K562 (cell line): ENCODE measurements at regions not wholly inside any gene's neighbourhood (a gene's known extent, or its start where the extent isn't known, plus 50 kb on each side); places are given as distances from the start of the nearest gene placed in this dataset.

Source experiments
- ATAC-seq: fragments of 200-7000 bp; cut with Tn5 transposase; 3 replicates; pipeline ENCODE4 v1.9.1; 2020; ENCODE audit warnings: moderate library complexity
- BruUV-seq: library from RNA; stranded (reverse); fragments of 400-500 nt; replicated peaks from 2 replicates; lab custom pipeline; 2021; lab: Mats Ljungman, UMichigan
- CTCF ChIA-PET: fragments of 300-600 bp; formaldehyde crosslinking; extraction: SDS; loops from one replicate; lab custom pipeline; 2021; ENCODE audit warnings: low intra/inter-chr PET ratio; lab: Yijun Ruan, JAX
- POLR2A ChIA-PET: fragments of 300-600, 350-650 bp; sonication (Branson Sonifier 250); formaldehyde crosslinking; extraction: SDS; loops from one replicate; lab custom pipeline; 2021; ENCODE audit warnings: antibody characterized with exemption, inconsistent platforms; lab: Yijun Ruan, JAX
- DNase-seq, 4 experiments: peaks; one replicate each; pipeline versions ENCODE4 v3.0.0 to v3.0.0-alpha.2; 2011 to 2018; ENCODE audit warnings: low spot score in 3 of 4, mixed read lengths in 3 of 4; ENCODE audit errors: extremely low read depth in 1 of 4
- FAIRE-seq: peaks from 2 replicates; lab custom pipeline; 2011; peaks lifted over from hg19 to GRCh38; lab: Jason Lieb, UNC
- H2AFZ ChIP-seq: 2 replicates; pipeline ENCODE4 v1.6.0; 2011; ENCODE audit warnings: low read depth, low read length, control low read depth, inconsistent platforms
- H3K27ac ChIP-seq: fragments of 200-600 bp; 3 replicates; pipeline ENCODE4 v1.8.0; 2011; ENCODE audit warnings: low read depth, mild to moderate bottlenecking, control low read depth, inconsistent platforms, low read length, moderate library complexity, mixed read lengths; ENCODE audit errors: extremely low read depth
- H3K27me3 ChIP-seq, 2 experiments: fragments of 300-600 bp in 1 of 2; 2 replicates in 1 of 2; 3 replicates in 1 of 2; pipeline versions ENCODE4 v1.6.0 to v1.8.0; 2011; ENCODE audit warnings: inconsistent platforms in 2 of 2, low read length in 2 of 2, mild to moderate bottlenecking in 1 of 2, mixed read lengths in 1 of 2, moderate library complexity in 1 of 2; ENCODE audit not compliant: control insufficient read depth in 2 of 2, insufficient read depth in 2 of 2
- H3K36me3 ChIP-seq: fragments of 300-600 bp; 3 replicates; pipeline ENCODE4 v1.8.0; 2011; ENCODE audit warnings: mild to moderate bottlenecking, low read length, inconsistent platforms; ENCODE audit not compliant: control insufficient read depth, insufficient read depth
- H3K4me1 ChIP-seq, 2 experiments: fragments of 200-600 bp in 1 of 2; replicated peaks in 1 of 2; 2 replicates in 1 of 2; 3 replicates in 1 of 2; pipeline versions ENCODE4 v1.5.1 to v1.8.0; 2011; ENCODE audit warnings: inconsistent platforms in 2 of 2, low read length in 2 of 2, mild to moderate bottlenecking in 1 of 2, mixed read lengths in 1 of 2, moderate library complexity in 1 of 2; ENCODE audit not compliant: control insufficient read depth in 2 of 2, insufficient read depth in 2 of 2
- H3K4me2 ChIP-seq: 2 replicates; pipeline ENCODE4 v1.6.1; 2011; ENCODE audit warnings: low read length, control low read depth, inconsistent platforms, mixed read lengths; ENCODE audit not compliant: insufficient read depth
- H3K4me3 ChIP-seq: fragments of 200-600 bp; sonication (generic), shearing (Covaris generic); 2 replicates; pipeline ENCODE4 v1.5.1; 2016; ENCODE audit warnings: control low read depth, inconsistent platforms
- H3K79me2 ChIP-seq: fragments of 200-600 bp; 3 replicates; pipeline ENCODE4 v1.8.0; 2011; ENCODE audit warnings: low read length, inconsistent platforms; ENCODE audit not compliant: control insufficient read depth, insufficient read depth
- H3K9ac ChIP-seq, 2 experiments: 2 replicates each; pipeline versions ENCODE4 v1.6.0 to v1.6.1; 2011; ENCODE audit warnings: low read depth in 2 of 2, low read length in 2 of 2, control low read depth in 1 of 2, inconsistent platforms in 1 of 2, mild to moderate bottlenecking in 1 of 2, mixed read lengths in 1 of 2; ENCODE audit not compliant: insufficient read depth in 1 of 2
- H3K9me1 ChIP-seq: one replicate; pipeline ENCODE4 v1.6.0; 2011; ENCODE audit warnings: inconsistent platforms, mild to moderate bottlenecking, low read length, moderate library complexity; ENCODE audit not compliant: control insufficient read depth, insufficient read depth
- H3K9me3 ChIP-seq: replicated peaks from 2 replicates; pipeline ENCODE4 v1.5.1; 2011; ENCODE audit warnings: low read depth, low read length, inconsistent platforms; ENCODE audit not compliant: control insufficient read depth, insufficient read depth
- H4K20me1 ChIP-seq: replicated peaks from 2 replicates; pipeline ENCODE4 v1.6.1; 2011; ENCODE audit warnings: low read length, inconsistent platforms, mixed read lengths; ENCODE audit not compliant: control insufficient read depth, insufficient read depth
- BCOR ChIP-seq: fragments of 450-650 bp; IDR thresholded peaks from 2 replicates; pipeline ENCODE4 v1.6.1; 2016
- CEBPG ChIP-seq, 3 experiments: fragments of 200-800 bp in 1 of 3; sonication (Bioruptor generic) in 1 of 3; sonication (generic) in 1 of 3; formaldehyde crosslinking in 1 of 3; IDR thresholded peaks in 2 of 3; conservative IDR thresholded peaks in 1 of 3; 2 replicates each; pipeline versions ENCODE4 v1.6.1 to v1.8.0; 2016 to 2022; ENCODE audit warnings: missing compliant biosample characterization in 2 of 3, missing genetic modification characterization in 2 of 3, mild to moderate bottlenecking in 1 of 3, missing genetic modification reagents in 1 of 3
- EP300 ChIP-seq: IDR thresholded peaks from 2 replicates; pipeline ENCODE4 v1.6.1; 2012; ENCODE audit warnings: low read length, improper control_type of control experiment
- GATA2 ChIP-seq: sonication (generic); formaldehyde crosslinking; IDR thresholded peaks from 2 replicates; pipeline ENCODE4 v1.4.0; 2020; ENCODE audit warnings: mild to moderate bottlenecking, missing genetic modification reagents
- JUND ChIP-seq, 2 experiments: IDR thresholded peaks; 2 replicates in 1 of 2; 3 replicates in 1 of 2; pipeline ENCODE4 v1.6.1; 2011; ENCODE audit warnings: borderline replicate concordance in 2 of 2, low read depth in 2 of 2, low read length in 2 of 2, improper control_type of control experiment in 1 of 2, missing biosample characterization in 1 of 2, missing genetic modification characterization in 1 of 2, missing genetic modification reagents in 1 of 2
- KAT8 ChIP-seq: fragments of 450-650 bp; IDR thresholded peaks from 2 replicates; pipeline ENCODE4 v1.6.1; 2016; ENCODE audit warnings: low read depth, mild to moderate bottlenecking
- KLF6 ChIP-seq: fragments of 250-450 bp; sonication (Bioruptor Pico); IDR thresholded peaks from 2 replicates; pipeline ENCODE4 v1.4.0; 2020; ENCODE audit warnings: mild to moderate bottlenecking, moderate library complexity, borderline replicate concordance
- MEF2A ChIP-seq: IDR thresholded peaks from 2 replicates; pipeline ENCODE4 v1.6.1; 2011; ENCODE audit warnings: low read depth, mild to moderate bottlenecking, low read length, moderate library complexity; ENCODE audit not compliant: control insufficient read depth
- MXI1 ChIP-seq: IDR thresholded peaks from 2 replicates; pipeline ENCODE4 v1.6.1; 2011; ENCODE audit warnings: low read depth, mild to moderate bottlenecking, improper control_type of control experiment, low read length
- MYBL2 ChIP-seq, 2 experiments: fragments of 450-650 bp in 1 of 2; sonication (generic) in 1 of 2; formaldehyde crosslinking in 1 of 2; IDR thresholded peaks; 2 replicates each; pipeline versions ENCODE4 v1.6.1 to v1.8.1; 2017 to 2022; ENCODE audit warnings: borderline replicate concordance in 1 of 2, inconsistent platforms in 1 of 2, low read depth in 1 of 2, mild to moderate bottlenecking in 1 of 2, missing genetic modification reagents in 1 of 2, moderate library complexity in 1 of 2
- NR2C1 ChIP-seq, 2 experiments: fragments of 450-650 bp; IDR thresholded peaks; 2 replicates each; pipeline ENCODE4 v1.6.1; 2017; ENCODE audit warnings: mild to moderate bottlenecking in 2 of 2, antibody characterized with exemption in 1 of 2, inconsistent platforms in 1 of 2, missing compliant biosample characterization in 1 of 2, missing genetic modification characterization in 1 of 2
- PATZ1 ChIP-seq: fragments of 250-450 bp; sonication (Bioruptor Pico); IDR thresholded peaks from 2 replicates; pipeline ENCODE4 v1.5.0; 2020; ENCODE audit warnings: mild to moderate bottlenecking, borderline replicate concordance
- PHF21A ChIP-seq: fragments of 450-650 bp; IDR thresholded peaks from 2 replicates; pipeline ENCODE4 v1.6.1; 2017; ENCODE audit warnings: low read depth, borderline replicate concordance
- PYGO2 ChIP-seq: fragments of 450-650 bp; IDR thresholded peaks from 2 replicates; pipeline ENCODE4 v1.6.1; 2016; ENCODE audit warnings: mild to moderate bottlenecking, missing genetic modification characterization, moderate library complexity, missing compliant biosample characterization
- TEAD4 ChIP-seq, 2 experiments: sonication (generic) in 1 of 2; formaldehyde crosslinking in 1 of 2; IDR thresholded peaks; 2 replicates each; pipeline versions ENCODE4 v1.6.1 to v1.8.0; 2012 to 2022; ENCODE audit warnings: borderline replicate concordance in 1 of 2, inconsistent platforms in 1 of 2, low read length in 1 of 2, mild to moderate bottlenecking in 1 of 2, missing genetic modification reagents in 1 of 2
- ZNF764 ChIP-seq: fragments of 250-450 bp; sonication (Bioruptor Pico); IDR thresholded peaks from 2 replicates; pipeline ENCODE4 v1.4.0; 2020; ENCODE audit warnings: low read depth, mild to moderate bottlenecking, moderate library complexity
- ZNF77 ChIP-seq: fragments of 250-450 bp; sonication (Bioruptor Pico); IDR thresholded peaks from 2 replicates; pipeline ENCODE4 v1.5.0; 2020
- WGBS: fragments of 100-300 bp; shearing (Covaris generic); methylation state at CpG from one replicate; pipeline ENCODE4 v1.1.6; 2016; ENCODE audit warnings: low coverage, mixed read lengths; ENCODE audit not compliant: insufficient coverage; ENCODE audit errors: missing lambda C conversion rate; 5-methylcytosine and 5-hydroxymethylcytosine counted together
- in situ Hi-C: fragments of 300-500 bp; cut with MboI; formaldehyde crosslinking; loops from 4 replicates; pipeline ENCODE4 v1.15.0; 2018; ENCODE audit warnings: inconsistent platforms, mixed read lengths
- intact Hi-C: fragments of 100-400 bp; cut with micrococcal nuclease; formaldehyde crosslinking; loops from 2 replicates; pipeline ENCODE4 v1.14.2; 2022

- DNase-seq = no peak
- no peak overlapping the region for H3K4me2 ChIP-seq
- ATAC-seq = no peak
- H3K4me1 ChIP-seq = peaks cover 4 to 5% of the 10 kb centered on the region in 2 experiments; a peak in 3 of 5 replicates
- BruUV-seq = no TSS peak
- no peaks in the 10 kb centered on the region for H3K36me3 ChIP-seq
- H3K4me3 ChIP-seq = no peak overlapping the region
- no peaks in the 10 kb centered on the region for H3K79me2 ChIP-seq
- POLR2A ChIA-PET = no interaction called here
- no peaks in the 10 kb centered on the region for H3K9me3 ChIP-seq
- no peak overlapping the region for H3K27ac ChIP-seq
- 0 out of 2 replicates have a peak overlapping the region, but pooled peaks have one; percentile 32 for H2AFZ ChIP-seq
- no peak overlapping the region for H3K9ac ChIP-seq
- intact Hi-C loops (no loop called here), in situ Hi-C loops (no loop called here)
- CTCF ChIA-PET = interaction anchor here (1.1 kb wide), 1 partner anchor 102 kb away, joined by 5 read pairs; no protein-coding TSS in a partner anchor
- no peaks in the 10 kb centered on the region for H3K9me1 ChIP-seq
- H3K27me3 ChIP-seq = no peaks in the 10 kb centered on the region
- no peaks in the 10 kb centered on the region for H4K20me1 ChIP-seq
- no peak for FAIRE-seq
- TF ChIP-seq JUND (IDR thresholded peaks at IDR 0.05; ENCODE audit: borderline replicate concordance, low read depth, low read length) (no peak), JUND (tag; IDR thresholded peaks at IDR 0.05; ENCODE audit: borderline replicate concordance, low read depth, low read length) (no peak), NR2C1 (IDR thresholded peaks at IDR 0.05) (no peak), NR2C1 (tag; IDR thresholded peaks at IDR 0.05) (no peak), MEF2A (no peak), KLF6 (CRISPR knock-in tag) (no peak), TEAD4 (IDR thresholded peaks at IDR 0.05; ENCODE audit: low read length) (no peak), TEAD4 (CRISPR knock-in tag; IDR thresholded peaks at IDR 0.05; ENCODE audit: borderline replicate concordance) (no peak), PYGO2 (tag) (no peak), ZNF764 (CRISPR knock-in tag) (no peak), ZNF77 (CRISPR knock-in tag) (no peak), PATZ1 (CRISPR knock-in tag) (no peak), BCOR (no peak), MXI1 (no peak), PHF21A (no peak), GATA2 (no peak), KAT8 (no peak), CEBPG (CRISPR knock-in tag; IDR thresholded peaks at IDR 0.05) (no peak), CEBPG (tag; conservative IDR thresholded peaks at IDR 0.05 in 1 of 2, IDR thresholded peaks at IDR 0.05 in 1 of 2) (no peak), EP300 (no peak), MYBL2 (IDR thresholded peaks at IDR 0.05; ENCODE audit: low read depth) (no peak), MYBL2 (CRISPR knock-in tag; IDR thresholded peaks at IDR 0.05; ENCODE audit: borderline replicate concordance) (no peak)
- 30% methylated on average over 9 of the region's 9 CpGs for WGBS
Observed at GRCh38 chr13:24625870-24626849, 54.0 kb upstream of the ATP12A start.
